A549 (cell line): ENCODE measurements at regions not wholly inside any gene's neighbourhood (a gene's known extent, or its start where the extent isn't known, plus 50 kb on each side); places are given as distances from the start of the nearest gene placed in this dataset.

Experiments
- ATAC-seq, 2 experiments: fragments of 200-7000 bp in 1 of 2; fragments of >200 bp in 1 of 2; cut with Nextera tagmentation in 1 of 2; cut with Tn5 transposase in 1 of 2; 3 replicates each; pipeline versions ENCODE4 v1.8.0 to v1.9.1; 2018 to 2020; ENCODE audit warnings: mild to moderate bottlenecking in 1 of 2, moderate library complexity in 1 of 2
- CTCF ChIA-PET: fragments of 300-600 bp; sonication (Branson Sonifier 250); formaldehyde crosslinking; extraction: SDS; loops from one replicate; lab custom pipeline; 2021; ENCODE audit warnings: antibody characterized with exemption, inconsistent platforms; lab: Yijun Ruan, JAX
- POLR2A ChIA-PET: fragments of 350-600 bp; formaldehyde crosslinking; extraction: SDS; loops from one replicate; lab custom pipeline; 2021; ENCODE audit warnings: antibody characterized with exemption, inconsistent platforms; lab: Yijun Ruan, JAX
- DNase-seq, 2 experiments: peaks; one replicate each; pipeline versions ENCODE4 v3.0.0 to v3.0.0-alpha.2; 2011 to 2016; ENCODE audit warnings: low read depth in 1 of 2, low spot score in 1 of 2
- FAIRE-seq: peaks from 2 replicates; lab custom pipeline; 2011; peaks lifted over from hg19 to GRCh38; lab: Jason Lieb, UNC
- H3K27ac ChIP-seq, 2 experiments: fragments of >200 bp; sonication (Bioruptor Twin); formaldehyde crosslinking; 3 replicates each; pipeline ENCODE4 v1.5.1; 2016 to 2017
- H3K4me1 ChIP-seq: fragments of >200 bp; sonication (Bioruptor Twin); formaldehyde crosslinking; 3 replicates; pipeline ENCODE4 v1.6.1; 2016
- H3K4me2 ChIP-seq: fragments of >200 bp; sonication (Bioruptor Twin); formaldehyde crosslinking; 3 replicates; pipeline ENCODE4 v1.6.1; 2016
- H3K4me3 ChIP-seq: fragments of >200 bp; sonication (Bioruptor Twin); formaldehyde crosslinking; 3 replicates; pipeline ENCODE4 v1.5.1; 2016
- H3K9me3 ChIP-seq: fragments of >200 bp; sonication (Bioruptor Twin); formaldehyde crosslinking; 3 replicates; pipeline ENCODE4 v1.6.1; 2016
- BCL3 ChIP-seq: fragments of >200 bp; sonication (Bioruptor Twin); formaldehyde crosslinking; IDR thresholded peaks from 3 replicates; pipeline ENCODE4 v1.6.1; 2016
- BHLHE40 ChIP-seq: IDR thresholded peaks from 2 replicates; pipeline ENCODE4 v1.6.1; 2012; ENCODE audit warnings: low read depth, low read length, inconsistent platforms
- CHD2 ChIP-seq: fragments of 150-350 bp; IDR thresholded peaks from 2 replicates; pipeline ENCODE4 v1.6.1; 2014; ENCODE audit warnings: low read length; ENCODE audit not compliant: partially characterized antibody
- EHF ChIP-seq: fragments of 250-450 bp; sonication (Bioruptor Pico); IDR thresholded peaks from 2 replicates; pipeline ENCODE4 v1.5.0; 2020; ENCODE audit warnings: mild to moderate bottlenecking
- FOSL2 ChIP-seq, 2 experiments: fragments of 450-650 bp in 1 of 2; fragments of >200 bp in 1 of 2; sonication (Bioruptor Twin) in 1 of 2; formaldehyde crosslinking; IDR thresholded peaks; 2 replicates each; pipeline versions ENCODE4 v1.5.0 to v1.6.1; 2016 to 2020; ENCODE audit warnings: mild to moderate bottlenecking in 1 of 2, moderate library complexity in 1 of 2
- GATA3 ChIP-seq: IDR thresholded peaks from 2 replicates; pipeline ENCODE4 v1.6.1; 2012; ENCODE audit warnings: borderline replicate concordance
- HDAC2 ChIP-seq: fragments of 200-600 bp; sonication (generic); IDR thresholded peaks from 2 replicates; pipeline ENCODE4 v1.6.1; 2016
- HES2 ChIP-seq: fragments of >200 bp; sonication (Bioruptor Twin); formaldehyde crosslinking; IDR thresholded peaks from 2 replicates; pipeline ENCODE4 v1.6.1; 2016
- HMGXB4 ChIP-seq: fragments of 250-450 bp; sonication (Bioruptor Pico); IDR thresholded peaks from 2 replicates; pipeline ENCODE4 v1.5.0; 2021; ENCODE audit warnings: mild to moderate bottlenecking, moderate library complexity, borderline replicate concordance
- HOXB13 ChIP-seq: fragments of 250-450 bp; sonication (Bioruptor Pico); IDR thresholded peaks from 2 replicates; pipeline ENCODE4 v1.5.0; 2020; ENCODE audit warnings: low read depth, mild to moderate bottlenecking, moderate library complexity
- MAZ ChIP-seq: fragments of 150-350 bp; IDR thresholded peaks from 2 replicates; pipeline ENCODE4 v1.6.1; 2014; ENCODE audit warnings: antibody characterized with exemption, low read depth, low read length, borderline replicate concordance
- MYC ChIP-seq: IDR thresholded peaks from 2 replicates; pipeline ENCODE4 v1.6.1; 2012; ENCODE audit warnings: mild to moderate bottlenecking, inconsistent platforms, low read length, improper control_type of control experiment, borderline replicate concordance
- NR3C1 ChIP-seq: fragments of >200 bp; sonication (Bioruptor Twin); formaldehyde crosslinking; IDR thresholded peaks from 3 replicates; pipeline ENCODE4 v1.6.1; 2017
- RARB ChIP-seq: fragments of 250-450 bp; sonication (Bioruptor Pico); IDR thresholded peaks from 2 replicates; pipeline ENCODE4 v1.8.0; 2021; ENCODE audit warnings: mild to moderate bottlenecking, moderate library complexity
- REST ChIP-seq: fragments of 200-600 bp; sonication (generic); IDR thresholded peaks from 2 replicates; pipeline ENCODE4 v1.6.1; 2016; ENCODE audit warnings: antibody characterized with exemption, mild to moderate bottlenecking, moderate library complexity
- RFX5 ChIP-seq: fragments of 450-650 bp; IDR thresholded peaks from 2 replicates; pipeline ENCODE4 v1.7.1; 2014; ENCODE audit warnings: antibody characterized with exemption, mild to moderate bottlenecking, moderate library complexity
- SMC3 ChIP-seq: fragments of >200 bp; sonication (Bioruptor Twin); formaldehyde crosslinking; IDR thresholded peaks from 3 replicates; pipeline ENCODE4 v1.6.1; 2018; ENCODE audit warnings: inconsistent platforms
- TFCP2L1 ChIP-seq: fragments of 250-450 bp; sonication (Bioruptor Pico); IDR thresholded peaks from 2 replicates; pipeline ENCODE4 v1.5.0; 2021; ENCODE audit warnings: mild to moderate bottlenecking
- WGBS: methylation state at CpG from one replicate; pipeline ENCODE4 v1.1.6; 2017; ENCODE audit errors: missing lambda C conversion rate; 5-methylcytosine and 5-hydroxymethylcytosine counted together
- TF ChIP-seq, protein P1 (sequence below): IDR thresholded peaks from 2 replicates; pipeline ENCODE4 v1.6.1; 2012; ENCODE audit warnings: low read depth, borderline replicate concordance

- 29% methylated on average over 3 of the region's 3 CpGs for WGBS
- H3K9me3 ChIP-seq = no peaks in the 10 kb centered on the region
- H3K4me2 ChIP-seq = no peak overlapping the region
- FAIRE-seq = no peak
- ChIA-PET POLR2A (no interaction called here), CTCF (interaction anchor here (1.9 to 2.0 kb wide), 2 partner anchors 11 to 183 kb away, joined by 5 to 6 read pairs; no protein-coding TSS in a partner anchor)
- no peak overlapping the region for H3K27ac ChIP-seq
- no peak for DNase-seq
- no peaks in the 10 kb centered on the region for H3K4me1 ChIP-seq
- no peak for TF ChIP-seq MAZ
- no peak for TF ChIP-seq HMGXB4 (CRISPR knock-in tag)
- no peak for ATAC-seq
- no peak overlapping the region for H3K4me3 ChIP-seq
These were observed 107.5 kb downstream of the CCDC71L start for GRCh38 chr7:106553446-106553836.

- Histone ChIP-seq H3K4me1 (no peaks in the 10 kb centered on the region), H3K4me2 (no peak overlapping the region), H3K9me3 (no peaks in the 10 kb centered on the region), H3K4me3 (no peak overlapping the region), H3K27ac (no peak overlapping the region)
- POLR2A ChIA-PET = no interaction called here
- no peak for TF ChIP-seq TFCP2L1
- TF ChIP-seq RARB (CRISPR knock-in tag) = no peak
- TF ChIP-seq HES2 = no peak
- TF ChIP-seq CHD2 = no peak
- TF ChIP-seq NR3C1 = no peak
- TF ChIP-seq GATA3 = no peak
- TF ChIP-seq HDAC2 = no peak
- TF ChIP-seq EHF (CRISPR knock-in tag) = no peak
- TF ChIP-seq BCL3 = no peak
- no peak for TF ChIP-seq MYC
- TF ChIP-seq, protein P1, sequence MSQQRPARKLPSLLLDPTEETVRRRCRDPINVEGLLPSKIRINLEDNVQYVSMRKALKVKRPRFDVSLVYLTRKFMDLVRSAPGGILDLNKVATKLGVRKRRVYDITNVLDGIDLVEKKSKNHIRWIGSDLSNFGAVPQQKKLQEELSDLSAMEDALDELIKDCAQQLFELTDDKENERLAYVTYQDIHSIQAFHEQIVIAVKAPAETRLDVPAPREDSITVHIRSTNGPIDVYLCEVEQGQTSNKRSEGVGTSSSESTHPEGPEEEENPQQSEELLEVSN = no peak
- TF ChIP-seq SMC3 = no peak
- no peak for TF ChIP-seq RFX5
- TF ChIP-seq REST = no peak
- TF ChIP-seq HMGXB4 (CRISPR knock-in tag) = no peak
- no peak for TF ChIP-seq HOXB13 (CRISPR knock-in tag)
- no peak for TF ChIP-seq FOSL2 (IDR thresholded peaks at IDR 0.05)
- no peak for TF ChIP-seq FOSL2 (CRISPR knock-in tag; IDR thresholded peaks at IDR 0.05)
- no peak for TF ChIP-seq BHLHE40
- DNase-seq (no peak), FAIRE-seq (no peak), ATAC-seq (no peak)
- CTCF ChIA-PET = interaction anchor here (1.4 to 2.0 kb wide), 3 partner anchors 10 to 183 kb away, joined by 5 to 6 read pairs (median 5); no protein-coding TSS in a partner anchor
- WGBS = 52% methylated on average over 5 of the region's 5 CpGs
These were observed 108.1 kb downstream of the CCDC71L start for GRCh38 chr7:106552645-106553445.
